ENCODE measurements at regions not wholly inside any gene's neighbourhood (a gene's known extent, or its start where the extent isn't known, plus 50 kb on each side); places are given as distances from the start of the nearest gene placed in this dataset.

DNA sequence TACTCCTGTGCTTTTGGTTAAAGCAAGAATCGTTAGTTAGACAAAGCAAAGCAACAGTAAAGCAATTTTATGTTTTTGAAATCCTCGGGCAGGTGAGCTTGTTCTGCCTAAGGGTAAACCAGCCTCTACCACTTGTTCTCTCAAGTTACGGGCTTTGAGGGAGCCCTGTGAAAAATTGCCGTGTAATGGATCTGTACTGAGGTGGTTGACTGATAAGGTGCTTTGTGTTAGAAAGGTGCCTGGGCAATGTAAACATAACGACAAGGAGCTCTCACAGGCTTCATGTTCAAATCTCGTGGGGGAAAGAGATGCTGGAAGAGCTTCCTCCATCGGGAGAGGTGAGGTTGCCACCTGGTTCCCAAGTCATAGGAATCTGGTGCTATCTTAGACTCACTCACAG is 111.8 kb downstream of the TRAPPC11 start:
- TF ChIP-seq, protein P1, sequence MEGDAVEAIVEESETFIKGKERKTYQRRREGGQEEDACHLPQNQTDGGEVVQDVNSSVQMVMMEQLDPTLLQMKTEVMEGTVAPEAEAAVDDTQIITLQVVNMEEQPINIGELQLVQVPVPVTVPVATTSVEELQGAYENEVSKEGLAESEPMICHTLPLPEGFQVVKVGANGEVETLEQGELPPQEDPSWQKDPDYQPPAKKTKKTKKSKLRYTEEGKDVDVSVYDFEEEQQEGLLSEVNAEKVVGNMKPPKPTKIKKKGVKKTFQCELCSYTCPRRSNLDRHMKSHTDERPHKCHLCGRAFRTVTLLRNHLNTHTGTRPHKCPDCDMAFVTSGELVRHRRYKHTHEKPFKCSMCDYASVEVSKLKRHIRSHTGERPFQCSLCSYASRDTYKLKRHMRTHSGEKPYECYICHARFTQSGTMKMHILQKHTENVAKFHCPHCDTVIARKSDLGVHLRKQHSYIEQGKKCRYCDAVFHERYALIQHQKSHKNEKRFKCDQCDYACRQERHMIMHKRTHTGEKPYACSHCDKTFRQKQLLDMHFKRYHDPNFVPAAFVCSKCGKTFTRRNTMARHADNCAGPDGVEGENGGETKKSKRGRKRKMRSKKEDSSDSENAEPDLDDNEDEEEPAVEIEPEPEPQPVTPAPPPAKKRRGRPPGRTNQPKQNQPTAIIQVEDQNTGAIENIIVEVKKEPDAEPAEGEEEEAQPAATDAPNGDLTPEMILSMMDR (IDR thresholded peaks at IDR 0.05): no peak
- TF ChIP-seq POLR2A (IDR thresholded peaks at IDR 0.05) (no peak), POLR2AphosphoS5 (IDR thresholded peaks at IDR 0.05) (no peak)
